ENCODE measurements at regions not wholly inside any gene's neighbourhood (a gene's known extent, or its start where the extent isn't known, plus 50 kb on each side); places are given as distances from the start of the nearest gene placed in this dataset.

DNA sequence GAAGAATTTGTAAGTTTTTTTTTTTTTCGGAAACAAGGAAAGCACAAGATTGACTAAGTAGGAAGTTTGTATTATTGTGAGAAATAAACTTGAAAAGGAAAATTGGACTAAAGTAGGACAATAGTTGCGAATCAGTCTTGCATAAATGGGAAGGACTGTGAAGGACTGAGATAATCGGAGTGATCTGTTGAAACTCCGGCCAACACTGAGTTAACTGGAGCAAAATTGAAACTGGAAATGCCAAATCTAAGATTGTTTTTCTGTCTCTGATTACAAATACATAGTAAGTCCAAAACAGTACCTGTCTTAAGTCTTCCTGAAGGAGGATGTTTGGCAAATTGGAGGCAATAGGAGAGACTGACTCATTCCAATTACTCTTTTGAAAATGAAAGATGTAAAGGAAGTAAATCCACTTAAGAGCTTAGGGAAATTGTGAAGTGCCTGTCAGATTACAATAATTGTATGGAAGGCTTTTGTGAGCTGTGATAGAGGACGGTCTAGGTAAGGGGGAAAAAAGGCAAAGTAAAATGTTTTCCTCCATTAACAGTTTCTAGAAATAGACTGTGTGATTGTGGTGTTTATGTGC is 204.9 kb upstream of the CYRIA start:
- TF ChIP-seq, protein P1, sequence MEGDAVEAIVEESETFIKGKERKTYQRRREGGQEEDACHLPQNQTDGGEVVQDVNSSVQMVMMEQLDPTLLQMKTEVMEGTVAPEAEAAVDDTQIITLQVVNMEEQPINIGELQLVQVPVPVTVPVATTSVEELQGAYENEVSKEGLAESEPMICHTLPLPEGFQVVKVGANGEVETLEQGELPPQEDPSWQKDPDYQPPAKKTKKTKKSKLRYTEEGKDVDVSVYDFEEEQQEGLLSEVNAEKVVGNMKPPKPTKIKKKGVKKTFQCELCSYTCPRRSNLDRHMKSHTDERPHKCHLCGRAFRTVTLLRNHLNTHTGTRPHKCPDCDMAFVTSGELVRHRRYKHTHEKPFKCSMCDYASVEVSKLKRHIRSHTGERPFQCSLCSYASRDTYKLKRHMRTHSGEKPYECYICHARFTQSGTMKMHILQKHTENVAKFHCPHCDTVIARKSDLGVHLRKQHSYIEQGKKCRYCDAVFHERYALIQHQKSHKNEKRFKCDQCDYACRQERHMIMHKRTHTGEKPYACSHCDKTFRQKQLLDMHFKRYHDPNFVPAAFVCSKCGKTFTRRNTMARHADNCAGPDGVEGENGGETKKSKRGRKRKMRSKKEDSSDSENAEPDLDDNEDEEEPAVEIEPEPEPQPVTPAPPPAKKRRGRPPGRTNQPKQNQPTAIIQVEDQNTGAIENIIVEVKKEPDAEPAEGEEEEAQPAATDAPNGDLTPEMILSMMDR (IDR thresholded peaks at IDR 0.05; ENCODE audit: low read depth, low read length) = no peak
- TF ChIP-seq, protein P2, sequence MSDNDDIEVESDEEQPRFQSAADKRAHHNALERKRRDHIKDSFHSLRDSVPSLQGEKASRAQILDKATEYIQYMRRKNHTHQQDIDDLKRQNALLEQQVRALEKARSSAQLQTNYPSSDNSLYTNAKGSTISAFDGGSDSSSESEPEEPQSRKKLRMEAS (IDR thresholded peaks at IDR 0.05; ENCODE audit: low read depth, low read length) = no peak
- TF ChIP-seq POLR2A (IDR thresholded peaks at IDR 0.05; ENCODE audit: extremely low read depth, insufficient read length) = no peak
- TF ChIP-seq MYC (IDR thresholded peaks at IDR 0.05; ENCODE audit: low read depth, low read length) = no peak
